Prostate gland (tissue), 2 donors: ENCODE measurements at regions not wholly inside any gene's neighbourhood (a gene's known extent, or its start where the extent isn't known, plus 50 kb on each side); places are given as distances from the start of the nearest gene placed in this dataset.

Experiments used
- DNase-seq: peaks from one replicate; pipeline ENCODE4 v3.0.0-alpha.2; 2019; ENCODE audit warnings: low spot score
- H3K27ac ChIP-seq, 2 donors: fragments of 200-600 bp; sonication (generic); 2 replicates each; pipeline ENCODE4 v1.5.1; 2017 to 2019
- H3K27me3 ChIP-seq: fragments of 200-600 bp; sonication (generic); replicated peaks from 2 replicates; pipeline ENCODE4 v1.5.1; 2019; ENCODE audit not compliant: insufficient read depth
- H3K36me3 ChIP-seq, 2 donors: fragments of 200-600 bp; sonication (generic); 1 replicate in 1 of 2; 2 replicates in 1 of 2; pipeline versions ENCODE4 v1.5.1 to v1.8.1; 2017 to 2019
- H3K4me1 ChIP-seq: fragments of 200-600 bp; sonication (generic); replicated peaks from 2 replicates; pipeline ENCODE4 v1.5.1; 2019
- H3K4me3 ChIP-seq, 2 donors: fragments of 200-600 bp; sonication (generic); 2 replicates each; pipeline ENCODE4 v1.5.1; 2017 to 2019
- H3K9me3 ChIP-seq: fragments of 200-600 bp; sonication (generic); 2 replicates; pipeline ENCODE4 v1.5.1; 2017
- CTCF ChIP-seq, 4 experiments: fragments of 200-600 bp in 2 of 4; fragments of 450-650 bp in 2 of 4; sonication (generic) in 2 of 4; IDR thresholded peaks; 1 replicate in 3 of 4; 2 replicates in 1 of 4; pipeline ENCODE4 v1.5.1; 2016 to 2019; ENCODE audit warnings: antibody characterized with exemption in 4 of 4, mild to moderate bottlenecking in 2 of 4, moderate library complexity in 2 of 4
- POLR2A ChIP-seq: fragments of 450-650 bp; IDR thresholded peaks from one replicate; pipeline ENCODE4 v1.6.1; 2016; ENCODE audit warnings: antibody characterized with exemption, mild to moderate bottlenecking
- POLR2AphosphoS5 ChIP-seq: sonication (generic); formaldehyde crosslinking; IDR thresholded peaks from one replicate; pipeline ENCODE4 v1.6.1; 2017; ENCODE audit warnings: antibody characterized with exemption
- WGBS: methylation state at CpG from one replicate; pipeline ENCODE4 v1.1.5; 2018; 5-methylcytosine and 5-hydroxymethylcytosine counted together
- intact Hi-C: fragments of 100-400 bp; cut with DNase I; formaldehyde crosslinking; loops from one replicate; pipeline ENCODE4 v1.14.2; 2022

GRCh38 chr2:88810017-88810416, 118.5 kb downstream of the RPIA start:
- intact Hi-C loops = no loop called here

GRCh38 chr2:88810488-88810887, 119.0 kb downstream of the RPIA start:
- Histone ChIP-seq H3K36me3 (no peaks in the 10 kb centered on the region), H3K9me3 (no peaks in the 10 kb centered on the region), H3K4me1 (no peaks in the 10 kb centered on the region), H3K27me3 (no peaks in the 10 kb centered on the region), H3K4me3 (no peak overlapping the region), H3K27ac (no peak overlapping the region)
- intact Hi-C loops = no loop called here
- DNase-seq = no peak
- TF ChIP-seq POLR2A = no peak
- no peak for TF ChIP-seq CTCF (IDR thresholded peaks at IDR 0.05)
- no peak for TF ChIP-seq POLR2AphosphoS5
- 93% methylated on average over 8 of the region's 8 CpGs for WGBS

More at GRCh38 chr2:88810017-88810416, 118.5 kb downstream of the RPIA start:
- no peaks in the 10 kb centered on the region for H3K9me3 ChIP-seq
- 16% methylated on average over 2 of the region's 2 CpGs for WGBS
- TF ChIP-seq CTCF (IDR thresholded peaks at IDR 0.05) (no peak), POLR2AphosphoS5 (no peak), POLR2A (no peak)
- DNase-seq = no peak
- H3K4me1 ChIP-seq = no peaks in the 10 kb centered on the region
- no peaks in the 10 kb centered on the region for H3K27me3 ChIP-seq
- H3K27ac ChIP-seq = no peak overlapping the region
- no peak overlapping the region for H3K4me3 ChIP-seq
- H3K36me3 ChIP-seq = no peaks in the 10 kb centered on the region

GRCh38 chr2:88811233-88811632, 119.8 kb downstream of the RPIA start:
- no peaks in the 10 kb centered on the region for H3K27me3 ChIP-seq
- TF ChIP-seq POLR2A (no peak), CTCF (IDR thresholded peaks at IDR 0.05) (no peak), POLR2AphosphoS5 (no peak)
- H3K27ac ChIP-seq = no peak overlapping the region
- no peak overlapping the region for H3K4me3 ChIP-seq
- H3K9me3 ChIP-seq = no peaks in the 10 kb centered on the region
- intact Hi-C loops = no loop called here
- no peaks in the 10 kb centered on the region for H3K36me3 ChIP-seq
- 84% methylated on average over 3 of the region's 3 CpGs for WGBS
- DNase-seq = no peak
- H3K4me1 ChIP-seq = no peaks in the 10 kb centered on the region

GRCh38 chr2:88811681-88812080, 120.2 kb downstream of the RPIA start:
- H3K36me3 ChIP-seq = no peaks in the 10 kb centered on the region
- H3K27ac ChIP-seq = no peak overlapping the region
- no peaks in the 10 kb centered on the region for H3K27me3 ChIP-seq
- 82% methylated on average over 8 of the region's 8 CpGs for WGBS
- TF ChIP-seq CTCF (IDR thresholded peaks at IDR 0.05) = no peak
- no peak for TF ChIP-seq POLR2A
- no peak for TF ChIP-seq POLR2AphosphoS5
- no peak for DNase-seq
- intact Hi-C loops = no loop called here
- H3K4me3 ChIP-seq = no peak overlapping the region
- H3K4me1 ChIP-seq = no peaks in the 10 kb centered on the region
- H3K9me3 ChIP-seq = no peaks in the 10 kb centered on the region

GRCh38 chr2:88813612-88814011, 122.1 kb downstream of the RPIA start:
- TF ChIP-seq POLR2A = no peak
- no peak for TF ChIP-seq POLR2AphosphoS5
- TF ChIP-seq CTCF (IDR thresholded peaks at IDR 0.05) = no peak
- WGBS = 83% methylated on average over 4 of the region's 4 CpGs
- no peaks in the 10 kb centered on the region for H3K4me1 ChIP-seq
- DNase-seq = no peak
- no peak overlapping the region for H3K4me3 ChIP-seq
- no peaks in the 10 kb centered on the region for H3K9me3 ChIP-seq
- H3K36me3 ChIP-seq = no peaks in the 10 kb centered on the region
- H3K27ac ChIP-seq = no peak overlapping the region
- H3K27me3 ChIP-seq = no peaks in the 10 kb centered on the region
- intact Hi-C loops = no loop called here
